Memory B cell (primary cell): ENCODE measurements at regions not wholly inside any gene's neighbourhood (a gene's known extent, or its start where the extent isn't known, plus 50 kb on each side); places are given as distances from the start of the nearest gene placed in this dataset.

Source experiments
- ATAC-seq: fragments of 150-1000 bp; cut with Tn5 transposase; 2 replicates; pipeline ENCODE4 v1.10.0; 2021; ENCODE audit warnings: low read depth, mild to moderate bottlenecking, moderate library complexity
- DNase-seq, 2 donors: peaks; one replicate each; pipeline ENCODE4 v3.0.0; 2022; ENCODE audit warnings: low spot score in 2 of 2
- H3K27ac Mint-ChIP-seq: one replicate; pipeline ENCODE4 v1.8.0; 2022; ENCODE audit warnings: mild to moderate bottlenecking, moderate library complexity, mixed read lengths
- H3K27me3 Mint-ChIP-seq: one replicate; pipeline ENCODE4 v1.8.0; 2022; ENCODE audit warnings: mixed read lengths
- H3K36me3 Mint-ChIP-seq: one replicate; pipeline ENCODE4 v1.8.0; 2022; ENCODE audit warnings: mild to moderate bottlenecking, mixed read lengths
- H3K4me1 Mint-ChIP-seq: one replicate; pipeline ENCODE4 v1.8.0; 2022; ENCODE audit warnings: mixed read lengths
- H3K4me3 Mint-ChIP-seq: one replicate; pipeline ENCODE4 v1.8.0; 2022; ENCODE audit warnings: mild to moderate bottlenecking, moderate library complexity, mixed read lengths
- H3K9me3 Mint-ChIP-seq: one replicate; pipeline ENCODE4 v1.8.0; 2022; ENCODE audit warnings: mixed read lengths

DNA sequence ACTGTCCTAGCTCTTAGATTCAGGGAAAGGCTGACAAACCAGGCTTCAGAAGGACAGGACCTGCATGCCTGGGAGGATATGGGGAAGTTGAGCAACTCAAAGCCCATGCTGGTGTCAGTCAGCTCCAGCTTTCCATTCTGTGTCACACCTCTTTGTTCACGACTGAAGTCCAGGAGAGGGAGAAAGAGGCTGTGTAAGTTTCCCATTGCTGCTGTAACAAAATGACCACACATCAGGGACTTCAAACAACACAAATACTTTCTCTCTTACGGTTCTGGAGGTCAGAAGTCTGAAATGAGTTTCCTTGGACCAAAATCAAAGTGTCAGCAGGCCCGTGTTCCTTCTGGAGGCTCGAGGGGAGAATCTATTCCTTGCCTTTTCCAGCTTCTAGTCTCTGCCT lies 50.6 kb upstream of the STX18 start:
- H3K4me3 Mint-ChIP-seq, result no peak overlapping the region
- no peaks in the 10 kb centered on the region for H3K4me1 Mint-ChIP-seq
- ATAC-seq (no peak), DNase-seq (no peak)
- H3K27me3 Mint-ChIP-seq, result no peaks in the 10 kb centered on the region
- H3K27ac Mint-ChIP-seq, result no peak overlapping the region
- peaks cover 10% of the 10 kb centered on the region for H3K9me3 Mint-ChIP-seq
- H3K36me3 Mint-ChIP-seq, result peaks cover 29% of the 10 kb centered on the region
